Ishikawa (cell line): ENCODE measurements at regions not wholly inside any gene's neighbourhood (a gene's known extent, or its start where the extent isn't known, plus 50 kb on each side); places are given as distances from the start of the nearest gene placed in this dataset.

Experiments
- EGR1 ChIP-seq: IDR thresholded peaks from 2 replicates; pipeline ENCODE4 v1.6.1; 2012
- EP300 ChIP-seq: IDR thresholded peaks from 2 replicates; pipeline ENCODE4 v1.6.1; 2012; ENCODE audit warnings: borderline replicate concordance
- RAD21 ChIP-seq: IDR thresholded peaks from 2 replicates; pipeline ENCODE4 v1.6.1; 2012; ENCODE audit warnings: low read depth
- TAF1 ChIP-seq: IDR thresholded peaks from 2 replicates; pipeline ENCODE4 v1.6.1; 2012; ENCODE audit warnings: low read depth, mild to moderate bottlenecking
- TCF12 ChIP-seq: IDR thresholded peaks from 2 replicates; pipeline ENCODE4 v1.6.1; 2012; ENCODE audit warnings: low read depth
- YY1 ChIP-seq: IDR thresholded peaks from 2 replicates; pipeline ENCODE4 v1.6.1; 2012; ENCODE audit warnings: low read depth
- TF ChIP-seq, protein P1 (sequence below): IDR thresholded peaks from 2 replicates; pipeline ENCODE4 v1.6.1; 2012
- TF ChIP-seq, protein P2 (sequence below): IDR thresholded peaks from 2 replicates; pipeline ENCODE4 v1.6.1; 2012; ENCODE audit warnings: low read depth, mild to moderate bottlenecking
- TF ChIP-seq, protein P3 (sequence below): IDR thresholded peaks from 2 replicates; pipeline ENCODE4 v1.6.1; 2012

DNA sequence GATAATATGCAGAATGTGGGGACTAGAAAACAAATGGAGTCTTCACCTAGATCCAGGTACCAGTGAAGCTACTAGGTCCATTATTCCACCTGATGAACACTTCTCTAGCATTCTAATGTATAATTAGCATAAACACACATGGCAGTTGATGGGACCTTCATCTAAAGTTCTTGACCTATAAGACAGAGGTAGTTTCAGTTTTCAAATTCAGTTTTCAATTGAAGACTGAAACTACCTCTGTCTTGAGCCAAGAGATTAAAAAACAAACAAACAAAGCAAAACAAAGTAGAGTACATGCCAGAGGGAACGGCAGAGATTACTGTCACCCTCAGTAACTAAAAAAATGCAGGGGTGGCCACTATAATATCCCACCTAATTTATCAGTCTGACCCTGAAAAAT is 199.9 kb upstream of the NEIL3 start:
- TF ChIP-seq, protein P1, sequence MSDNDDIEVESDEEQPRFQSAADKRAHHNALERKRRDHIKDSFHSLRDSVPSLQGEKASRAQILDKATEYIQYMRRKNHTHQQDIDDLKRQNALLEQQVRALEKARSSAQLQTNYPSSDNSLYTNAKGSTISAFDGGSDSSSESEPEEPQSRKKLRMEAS: no peak
- no peak for TF ChIP-seq EP300
- TF ChIP-seq, protein P2, sequence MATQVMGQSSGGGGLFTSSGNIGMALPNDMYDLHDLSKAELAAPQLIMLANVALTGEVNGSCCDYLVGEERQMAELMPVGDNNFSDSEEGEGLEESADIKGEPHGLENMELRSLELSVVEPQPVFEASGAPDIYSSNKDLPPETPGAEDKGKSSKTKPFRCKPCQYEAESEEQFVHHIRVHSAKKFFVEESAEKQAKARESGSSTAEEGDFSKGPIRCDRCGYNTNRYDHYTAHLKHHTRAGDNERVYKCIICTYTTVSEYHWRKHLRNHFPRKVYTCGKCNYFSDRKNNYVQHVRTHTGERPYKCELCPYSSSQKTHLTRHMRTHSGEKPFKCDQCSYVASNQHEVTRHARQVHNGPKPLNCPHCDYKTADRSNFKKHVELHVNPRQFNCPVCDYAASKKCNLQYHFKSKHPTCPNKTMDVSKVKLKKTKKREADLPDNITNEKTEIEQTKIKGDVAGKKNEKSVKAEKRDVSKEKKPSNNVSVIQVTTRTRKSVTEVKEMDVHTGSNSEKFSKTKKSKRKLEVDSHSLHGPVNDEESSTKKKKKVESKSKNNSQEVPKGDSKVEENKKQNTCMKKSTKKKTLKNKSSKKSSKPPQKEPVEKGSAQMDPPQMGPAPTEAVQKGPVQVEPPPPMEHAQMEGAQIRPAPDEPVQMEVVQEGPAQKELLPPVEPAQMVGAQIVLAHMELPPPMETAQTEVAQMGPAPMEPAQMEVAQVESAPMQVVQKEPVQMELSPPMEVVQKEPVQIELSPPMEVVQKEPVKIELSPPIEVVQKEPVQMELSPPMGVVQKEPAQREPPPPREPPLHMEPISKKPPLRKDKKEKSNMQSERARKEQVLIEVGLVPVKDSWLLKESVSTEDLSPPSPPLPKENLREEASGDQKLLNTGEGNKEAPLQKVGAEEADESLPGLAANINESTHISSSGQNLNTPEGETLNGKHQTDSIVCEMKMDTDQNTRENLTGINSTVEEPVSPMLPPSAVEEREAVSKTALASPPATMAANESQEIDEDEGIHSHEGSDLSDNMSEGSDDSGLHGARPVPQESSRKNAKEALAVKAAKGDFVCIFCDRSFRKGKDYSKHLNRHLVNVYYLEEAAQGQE: no peak
- TF ChIP-seq TAF1: no peak
- no peak for TF ChIP-seq RAD21
- TF ChIP-seq TCF12: no peak
- TF ChIP-seq, protein P3, sequence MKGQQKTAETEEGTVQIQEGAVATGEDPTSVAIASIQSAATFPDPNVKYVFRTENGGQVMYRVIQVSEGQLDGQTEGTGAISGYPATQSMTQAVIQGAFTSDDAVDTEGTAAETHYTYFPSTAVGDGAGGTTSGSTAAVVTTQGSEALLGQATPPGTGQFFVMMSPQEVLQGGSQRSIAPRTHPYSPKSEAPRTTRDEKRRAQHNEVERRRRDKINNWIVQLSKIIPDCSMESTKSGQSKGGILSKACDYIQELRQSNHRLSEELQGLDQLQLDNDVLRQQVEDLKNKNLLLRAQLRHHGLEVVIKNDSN: no peak
- TF ChIP-seq YY1: no peak
- no peak for TF ChIP-seq EGR1
